ENCODE measurements at regions not wholly inside any gene's neighbourhood (a gene's known extent, or its start where the extent isn't known, plus 50 kb on each side); places are given as distances from the start of the nearest gene placed in this dataset.

- H3K27me3 ChIP-seq (ENCODE audit: insufficient read depth, low read length) = peaks cover 44% of the 10 kb centered on the region
- H4K20me1 ChIP-seq (ENCODE audit: insufficient read depth, low read length) = no peaks in the 10 kb centered on the region
- no peak overlapping the region for H3K4me2 ChIP-seq (ENCODE audit: insufficient read depth, low read length)
- H3K4me1 ChIP-seq (ENCODE audit: insufficient read depth, low read length) = no peaks in the 10 kb centered on the region
- H3K4me3 ChIP-seq (ENCODE audit: insufficient read depth, low read length) = no peak overlapping the region
- TF ChIP-seq, protein P1, sequence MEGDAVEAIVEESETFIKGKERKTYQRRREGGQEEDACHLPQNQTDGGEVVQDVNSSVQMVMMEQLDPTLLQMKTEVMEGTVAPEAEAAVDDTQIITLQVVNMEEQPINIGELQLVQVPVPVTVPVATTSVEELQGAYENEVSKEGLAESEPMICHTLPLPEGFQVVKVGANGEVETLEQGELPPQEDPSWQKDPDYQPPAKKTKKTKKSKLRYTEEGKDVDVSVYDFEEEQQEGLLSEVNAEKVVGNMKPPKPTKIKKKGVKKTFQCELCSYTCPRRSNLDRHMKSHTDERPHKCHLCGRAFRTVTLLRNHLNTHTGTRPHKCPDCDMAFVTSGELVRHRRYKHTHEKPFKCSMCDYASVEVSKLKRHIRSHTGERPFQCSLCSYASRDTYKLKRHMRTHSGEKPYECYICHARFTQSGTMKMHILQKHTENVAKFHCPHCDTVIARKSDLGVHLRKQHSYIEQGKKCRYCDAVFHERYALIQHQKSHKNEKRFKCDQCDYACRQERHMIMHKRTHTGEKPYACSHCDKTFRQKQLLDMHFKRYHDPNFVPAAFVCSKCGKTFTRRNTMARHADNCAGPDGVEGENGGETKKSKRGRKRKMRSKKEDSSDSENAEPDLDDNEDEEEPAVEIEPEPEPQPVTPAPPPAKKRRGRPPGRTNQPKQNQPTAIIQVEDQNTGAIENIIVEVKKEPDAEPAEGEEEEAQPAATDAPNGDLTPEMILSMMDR (IDR thresholded peaks at IDR 0.05; ENCODE audit: extremely low read depth, low read depth, low read length) = no peak
- no peaks in the 10 kb centered on the region for H3K9me3 ChIP-seq (ENCODE audit: low read depth, low read length)
- H3K36me3 ChIP-seq (ENCODE audit: insufficient read depth, low read length) = no peaks in the 10 kb centered on the region
- no peaks in the 10 kb centered on the region for H3K79me2 ChIP-seq (ENCODE audit: insufficient read depth, low read length)
- no peak overlapping the region for H2AFZ ChIP-seq (ENCODE audit: low read length)
- no peak for DNase-seq (ENCODE audit: insufficient read length, low spot score, missing footprints)
- H3K27ac ChIP-seq (ENCODE audit: low read depth, low read length) = no peak overlapping the region
Measured at GRCh38 chr1:244128591-244129383, 77.7 kb downstream of the ZBTB18 start.

- Histone ChIP-seq H4K20me1 (ENCODE audit: insufficient read depth, low read length) (no peaks in the 10 kb centered on the region), H3K27ac (ENCODE audit: low read depth, low read length) (no peak overlapping the region), H3K79me2 (ENCODE audit: insufficient read depth, low read length) (no peaks in the 10 kb centered on the region), H3K9me3 (ENCODE audit: low read depth, low read length) (no peaks in the 10 kb centered on the region), H3K4me2 (ENCODE audit: insufficient read depth, low read length) (no peak overlapping the region), H3K4me3 (ENCODE audit: insufficient read depth, low read length) (no peak overlapping the region), H2AFZ (ENCODE audit: low read length) (no peak overlapping the region), H3K27me3 (ENCODE audit: insufficient read depth, low read length) (peaks cover 20% of the 10 kb centered on the region), H3K4me1 (ENCODE audit: insufficient read depth, low read length) (no peaks in the 10 kb centered on the region), H3K36me3 (ENCODE audit: insufficient read depth, low read length) (no peaks in the 10 kb centered on the region)
- TF ChIP-seq, protein P1 (IDR thresholded peaks at IDR 0.05; ENCODE audit: extremely low read depth, low read depth, low read length) = no peak
- DNase-seq (ENCODE audit: insufficient read length, low spot score, missing footprints) = no peak
Measured at GRCh38 chr1:244137276-244137675, 86.2 kb downstream of the ZBTB18 start.

DNA sequence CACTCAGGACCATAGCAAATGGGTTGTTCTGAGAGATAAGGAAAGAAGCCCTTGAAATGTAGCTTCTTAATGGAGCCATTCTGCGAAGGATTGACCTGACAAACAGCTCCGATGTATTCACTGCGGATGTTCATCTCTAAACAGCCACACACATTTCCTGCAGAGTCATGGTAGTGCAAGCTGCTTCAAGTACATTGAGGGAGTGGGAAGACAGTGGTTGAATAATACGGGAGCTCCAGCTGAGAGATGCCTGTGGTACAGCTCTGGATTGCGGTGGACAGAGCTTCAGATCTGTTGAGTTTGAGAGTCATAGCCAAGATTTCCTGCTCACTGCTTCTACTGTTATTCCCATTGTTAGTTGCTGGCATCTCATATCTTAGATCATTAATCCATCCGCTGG lies 86.6 kb downstream of the ZBTB18 start:
- no peak for DNase-seq (ENCODE audit: insufficient read length, low spot score, missing footprints)
- Histone ChIP-seq H3K27ac (ENCODE audit: low read depth, low read length) (no peak overlapping the region), H3K36me3 (ENCODE audit: insufficient read depth, low read length) (no peaks in the 10 kb centered on the region), H3K4me1 (ENCODE audit: insufficient read depth, low read length) (no peaks in the 10 kb centered on the region), H4K20me1 (ENCODE audit: insufficient read depth, low read length) (no peaks in the 10 kb centered on the region), H3K27me3 (ENCODE audit: insufficient read depth, low read length) (peaks cover 17% of the 10 kb centered on the region), H3K4me2 (ENCODE audit: insufficient read depth, low read length) (no peak overlapping the region), H3K79me2 (ENCODE audit: insufficient read depth, low read length) (no peaks in the 10 kb centered on the region), H3K4me3 (ENCODE audit: insufficient read depth, low read length) (no peak overlapping the region), H3K9me3 (ENCODE audit: low read depth, low read length) (no peaks in the 10 kb centered on the region), H2AFZ (ENCODE audit: low read length) (no peak overlapping the region)
- TF ChIP-seq, protein P1 (IDR thresholded peaks at IDR 0.05; ENCODE audit: extremely low read depth, low read depth, low read length) = no peak

DNA sequence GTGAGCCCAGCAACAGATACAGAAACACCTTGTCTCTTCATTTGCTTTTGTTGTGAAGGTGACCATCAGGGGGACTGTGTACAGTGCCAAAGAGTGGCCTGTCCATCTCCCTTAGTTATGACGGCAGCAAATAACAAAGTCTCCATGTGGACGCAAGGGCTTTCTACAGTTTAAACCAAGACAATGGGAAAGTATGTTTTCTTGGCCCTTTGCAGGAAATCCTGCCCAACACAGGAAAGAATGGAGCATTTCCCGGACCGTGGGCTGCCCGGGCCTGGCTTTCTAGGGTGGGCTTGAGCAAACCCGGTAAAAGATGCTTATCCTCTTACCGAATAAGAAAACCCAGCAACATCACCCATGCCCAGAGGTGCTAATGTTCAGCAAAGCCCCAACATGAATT lies 87.3 kb downstream of the ZBTB18 start:
- TF ChIP-seq, protein P1 (IDR thresholded peaks at IDR 0.05; ENCODE audit: extremely low read depth, low read depth, low read length) = no peak

More for the DNA sequence above, 87.3 kb downstream of the ZBTB18 start:
- Histone ChIP-seq H2AFZ (ENCODE audit: low read length) (no peak overlapping the region), H3K4me3 (ENCODE audit: insufficient read depth, low read length) (no peak overlapping the region), H3K27me3 (ENCODE audit: insufficient read depth, low read length) (peaks cover 14% of the 10 kb centered on the region), H3K9me3 (ENCODE audit: low read depth, low read length) (no peaks in the 10 kb centered on the region), H3K79me2 (ENCODE audit: insufficient read depth, low read length) (no peaks in the 10 kb centered on the region), H3K4me2 (ENCODE audit: insufficient read depth, low read length) (no peak overlapping the region), H4K20me1 (ENCODE audit: insufficient read depth, low read length) (no peaks in the 10 kb centered on the region), H3K4me1 (ENCODE audit: insufficient read depth, low read length) (no peaks in the 10 kb centered on the region), H3K36me3 (ENCODE audit: insufficient read depth, low read length) (no peaks in the 10 kb centered on the region), H3K27ac (ENCODE audit: low read depth, low read length) (no peak overlapping the region)
- DNase-seq (ENCODE audit: insufficient read length, low spot score, missing footprints) = no peak

Data from osteoblast (primary cell).